K562 (cell line): ENCODE measurements at regions not wholly inside any gene's neighbourhood (a gene's known extent, or its start where the extent isn't known, plus 50 kb on each side); places are given as distances from the start of the nearest gene placed in this dataset.

Source experiments
- ATAC-seq: fragments of 200-7000 bp; cut with Tn5 transposase; 3 replicates; pipeline ENCODE4 v1.9.1; 2020; ENCODE audit warnings: moderate library complexity
- BruUV-seq: library from RNA; stranded (reverse); fragments of 400-500 nt; replicated peaks from 2 replicates; lab custom pipeline; 2021; lab: Mats Ljungman, UMichigan
- CTCF ChIA-PET: fragments of 300-600 bp; formaldehyde crosslinking; extraction: SDS; loops from one replicate; lab custom pipeline; 2021; ENCODE audit warnings: low intra/inter-chr PET ratio; lab: Yijun Ruan, JAX
- POLR2A ChIA-PET: fragments of 300-600, 350-650 bp; sonication (Branson Sonifier 250); formaldehyde crosslinking; extraction: SDS; loops from one replicate; lab custom pipeline; 2021; ENCODE audit warnings: antibody characterized with exemption, inconsistent platforms; lab: Yijun Ruan, JAX
- DNase-seq, 4 experiments: peaks; one replicate each; pipeline versions ENCODE4 v3.0.0 to v3.0.0-alpha.2; 2011 to 2018; ENCODE audit warnings: low spot score in 3 of 4, mixed read lengths in 3 of 4; ENCODE audit errors: extremely low read depth in 1 of 4
- FAIRE-seq: peaks from 2 replicates; lab custom pipeline; 2011; peaks lifted over from hg19 to GRCh38; lab: Jason Lieb, UNC
- H2AFZ ChIP-seq: 2 replicates; pipeline ENCODE4 v1.6.0; 2011; ENCODE audit warnings: low read depth, low read length, control low read depth, inconsistent platforms
- H3K27ac ChIP-seq: fragments of 200-600 bp; 3 replicates; pipeline ENCODE4 v1.8.0; 2011; ENCODE audit warnings: low read depth, mild to moderate bottlenecking, control low read depth, inconsistent platforms, low read length, moderate library complexity, mixed read lengths; ENCODE audit errors: extremely low read depth
- H3K27me3 ChIP-seq, 2 experiments: fragments of 300-600 bp in 1 of 2; 2 replicates in 1 of 2; 3 replicates in 1 of 2; pipeline versions ENCODE4 v1.6.0 to v1.8.0; 2011; ENCODE audit warnings: inconsistent platforms in 2 of 2, low read length in 2 of 2, mild to moderate bottlenecking in 1 of 2, mixed read lengths in 1 of 2, moderate library complexity in 1 of 2; ENCODE audit not compliant: control insufficient read depth in 2 of 2, insufficient read depth in 2 of 2
- H3K36me3 ChIP-seq: fragments of 300-600 bp; 3 replicates; pipeline ENCODE4 v1.8.0; 2011; ENCODE audit warnings: mild to moderate bottlenecking, low read length, inconsistent platforms; ENCODE audit not compliant: control insufficient read depth, insufficient read depth
- H3K4me1 ChIP-seq, 2 experiments: fragments of 200-600 bp in 1 of 2; replicated peaks in 1 of 2; 2 replicates in 1 of 2; 3 replicates in 1 of 2; pipeline versions ENCODE4 v1.5.1 to v1.8.0; 2011; ENCODE audit warnings: inconsistent platforms in 2 of 2, low read length in 2 of 2, mild to moderate bottlenecking in 1 of 2, mixed read lengths in 1 of 2, moderate library complexity in 1 of 2; ENCODE audit not compliant: control insufficient read depth in 2 of 2, insufficient read depth in 2 of 2
- H3K4me2 ChIP-seq: 2 replicates; pipeline ENCODE4 v1.6.1; 2011; ENCODE audit warnings: low read length, control low read depth, inconsistent platforms, mixed read lengths; ENCODE audit not compliant: insufficient read depth
- H3K4me3 ChIP-seq: fragments of 200-600 bp; sonication (generic), shearing (Covaris generic); 2 replicates; pipeline ENCODE4 v1.5.1; 2016; ENCODE audit warnings: control low read depth, inconsistent platforms
- H3K79me2 ChIP-seq: fragments of 200-600 bp; 3 replicates; pipeline ENCODE4 v1.8.0; 2011; ENCODE audit warnings: low read length, inconsistent platforms; ENCODE audit not compliant: control insufficient read depth, insufficient read depth
- H3K9ac ChIP-seq, 2 experiments: 2 replicates each; pipeline versions ENCODE4 v1.6.0 to v1.6.1; 2011; ENCODE audit warnings: low read depth in 2 of 2, low read length in 2 of 2, control low read depth in 1 of 2, inconsistent platforms in 1 of 2, mild to moderate bottlenecking in 1 of 2, mixed read lengths in 1 of 2; ENCODE audit not compliant: insufficient read depth in 1 of 2
- H3K9me1 ChIP-seq: one replicate; pipeline ENCODE4 v1.6.0; 2011; ENCODE audit warnings: inconsistent platforms, mild to moderate bottlenecking, low read length, moderate library complexity; ENCODE audit not compliant: control insufficient read depth, insufficient read depth
- H3K9me3 ChIP-seq: replicated peaks from 2 replicates; pipeline ENCODE4 v1.5.1; 2011; ENCODE audit warnings: low read depth, low read length, inconsistent platforms; ENCODE audit not compliant: control insufficient read depth, insufficient read depth
- H4K20me1 ChIP-seq: replicated peaks from 2 replicates; pipeline ENCODE4 v1.6.1; 2011; ENCODE audit warnings: low read length, inconsistent platforms, mixed read lengths; ENCODE audit not compliant: control insufficient read depth, insufficient read depth
- CCAR2 ChIP-seq: fragments of 200-400 bp; formaldehyde crosslinking; IDR thresholded peaks from 2 replicates; pipeline ENCODE4 v1.6.1; 2017; ENCODE audit warnings: mild to moderate bottlenecking, low read depth, low read length
- CEBPB ChIP-seq: fragments of 450-650 bp; IDR thresholded peaks from 2 replicates; pipeline ENCODE4 v1.6.1; 2016; ENCODE audit warnings: missing genetic modification characterization, missing compliant biosample characterization
- CEBPG ChIP-seq, 3 experiments: fragments of 200-800 bp in 1 of 3; sonication (Bioruptor generic) in 1 of 3; sonication (generic) in 1 of 3; formaldehyde crosslinking in 1 of 3; IDR thresholded peaks in 2 of 3; conservative IDR thresholded peaks in 1 of 3; 2 replicates each; pipeline versions ENCODE4 v1.6.1 to v1.8.0; 2016 to 2022; ENCODE audit warnings: missing compliant biosample characterization in 2 of 3, missing genetic modification characterization in 2 of 3, mild to moderate bottlenecking in 1 of 3, missing genetic modification reagents in 1 of 3
- COPS2 ChIP-seq: fragments of 450-650 bp; conservative IDR thresholded peaks from 2 replicates; pipeline ENCODE4 v1.6.1; 2016; ENCODE audit warnings: mild to moderate bottlenecking, moderate library complexity
- DNMT1 ChIP-seq: fragments of 450-650 bp; IDR thresholded peaks from 2 replicates; pipeline ENCODE4 v1.6.1; 2016; ENCODE audit warnings: antibody characterized with exemption, mild to moderate bottlenecking
- SETDB1 ChIP-seq: IDR thresholded peaks from one replicate; pipeline ENCODE4 v1.6.1; 2012; ENCODE audit warnings: low read length, control low read depth, inconsistent platforms
- SPI1 ChIP-seq: IDR thresholded peaks from 2 replicates; pipeline ENCODE4 v1.6.1; 2011; ENCODE audit warnings: low read depth, low read length, control low read depth, borderline replicate concordance
- TAF7 ChIP-seq: fragments of 450-650 bp; IDR thresholded peaks from 2 replicates; pipeline ENCODE4 v1.6.1; 2016; ENCODE audit warnings: missing genetic modification characterization, missing compliant biosample characterization
- U2AF2 ChIP-seq: fragments of 200-400 bp; formaldehyde crosslinking; optimal IDR thresholded peaks from 2 replicates; pipeline ENCODE3; 2017; ENCODE audit warnings: low read depth, mild to moderate bottlenecking, low read length
- ZC3H11A ChIP-seq: IDR thresholded peaks from 2 replicates; pipeline ENCODE4 v1.6.1; 2012; ENCODE audit warnings: low read depth, low read length, improper control_type of control experiment
- ZNF311 ChIP-seq: fragments of 250-450 bp; sonication (Bioruptor Pico); IDR thresholded peaks from 2 replicates; pipeline ENCODE4 v1.4.0; 2020; ENCODE audit warnings: mild to moderate bottlenecking, moderate library complexity
- ZNF77 ChIP-seq: fragments of 250-450 bp; sonication (Bioruptor Pico); IDR thresholded peaks from 2 replicates; pipeline ENCODE4 v1.5.0; 2020
- WGBS: fragments of 100-300 bp; shearing (Covaris generic); methylation state at CpG from one replicate; pipeline ENCODE4 v1.1.6; 2016; ENCODE audit warnings: low coverage, mixed read lengths; ENCODE audit not compliant: insufficient coverage; ENCODE audit errors: missing lambda C conversion rate; 5-methylcytosine and 5-hydroxymethylcytosine counted together
- in situ Hi-C: fragments of 300-500 bp; cut with MboI; formaldehyde crosslinking; loops from 4 replicates; pipeline ENCODE4 v1.15.0; 2018; ENCODE audit warnings: inconsistent platforms, mixed read lengths
- intact Hi-C: fragments of 100-400 bp; cut with micrococcal nuclease; formaldehyde crosslinking; loops from 2 replicates; pipeline ENCODE4 v1.14.2; 2022
- TF ChIP-seq, protein P1 (sequence below): fragments of 450-650 bp; IDR thresholded peaks from 2 replicates; pipeline ENCODE4 v1.6.1; 2016; ENCODE audit warnings: low read depth, mild to moderate bottlenecking, moderate library complexity
- TF ChIP-seq, protein P2 (sequence below): sonication (generic); formaldehyde crosslinking; IDR thresholded peaks from 2 replicates; pipeline ENCODE4 v1.8.0; 2022; ENCODE audit warnings: missing genetic modification reagents, mild to moderate bottlenecking, moderate library complexity, borderline replicate concordance

DNA sequence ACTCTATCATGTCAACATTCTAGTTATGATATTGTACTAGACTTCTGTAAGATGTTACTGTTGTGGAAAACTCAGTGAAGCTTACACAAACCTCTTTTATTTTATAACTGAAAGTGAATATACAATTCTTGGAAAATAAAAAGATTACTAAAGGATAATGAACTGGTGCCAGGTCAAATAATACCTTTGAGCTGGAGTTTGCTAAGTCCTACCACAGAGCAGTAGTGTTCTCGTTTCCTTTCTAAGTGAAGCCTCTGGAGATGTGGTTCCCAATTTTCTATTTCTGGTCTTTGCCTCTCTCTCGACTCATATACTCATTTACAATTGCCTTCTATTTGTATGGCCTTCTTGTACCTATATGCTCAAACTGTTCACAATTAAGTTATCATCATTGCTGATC is 942.9 kb downstream of the SQOR start:
- no peaks in the 10 kb centered on the region for H3K9me1 ChIP-seq
- 0% methylated on average over 2 of the region's 2 CpGs for WGBS
- no peaks in the 10 kb centered on the region for H3K36me3 ChIP-seq
- no peaks in the 10 kb centered on the region for H3K79me2 ChIP-seq
- DNase-seq (no peak), ATAC-seq (no peak), FAIRE-seq (no peak)
- H2AFZ ChIP-seq = no peak overlapping the region
- H4K20me1 ChIP-seq = no peaks in the 10 kb centered on the region
- no peaks in the 10 kb centered on the region for H3K27me3 ChIP-seq
- POLR2A ChIA-PET = no interaction called here
- no TSS peak for BruUV-seq
- H3K4me3 ChIP-seq = no peak overlapping the region
- H3K4me1 ChIP-seq = no peaks in the 10 kb centered on the region
- no peak overlapping the region for H3K9ac ChIP-seq
- in situ Hi-C loops (no loop called here), intact Hi-C loops (no loop called here)
- no peak overlapping the region for H3K27ac ChIP-seq
- CTCF ChIA-PET = no interaction called here
- H3K9me3 ChIP-seq = peaks cover 2% of the 10 kb centered on the region; the same call in 1 of the 2 replicates
- H3K4me2 ChIP-seq = no peak overlapping the region
- TF ChIP-seq U2AF2 = no peak
- no peak for TF ChIP-seq ZNF311
- TF ChIP-seq COPS2 = no peak
- no peak for TF ChIP-seq TAF7
- no peak for TF ChIP-seq CCAR2
- TF ChIP-seq, protein P1, sequence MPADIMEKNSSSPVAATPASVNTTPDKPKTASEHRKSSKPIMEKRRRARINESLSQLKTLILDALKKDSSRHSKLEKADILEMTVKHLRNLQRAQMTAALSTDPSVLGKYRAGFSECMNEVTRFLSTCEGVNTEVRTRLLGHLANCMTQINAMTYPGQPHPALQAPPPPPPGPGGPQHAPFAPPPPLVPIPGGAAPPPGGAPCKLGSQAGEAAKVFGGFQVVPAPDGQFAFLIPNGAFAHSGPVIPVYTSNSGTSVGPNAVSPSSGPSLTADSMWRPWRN = no peak
- no peak for TF ChIP-seq SETDB1
- TF ChIP-seq CEBPB (tag) = no peak
- TF ChIP-seq CEBPG (CRISPR knock-in tag; IDR thresholded peaks at IDR 0.05) = no peak
- no peak for TF ChIP-seq CEBPG (tag; conservative IDR thresholded peaks at IDR 0.05 in 1 of 2, IDR thresholded peaks at IDR 0.05 in 1 of 2)
- no peak for TF ChIP-seq SPI1
- TF ChIP-seq ZC3H11A = no peak
- TF ChIP-seq, protein P2, sequence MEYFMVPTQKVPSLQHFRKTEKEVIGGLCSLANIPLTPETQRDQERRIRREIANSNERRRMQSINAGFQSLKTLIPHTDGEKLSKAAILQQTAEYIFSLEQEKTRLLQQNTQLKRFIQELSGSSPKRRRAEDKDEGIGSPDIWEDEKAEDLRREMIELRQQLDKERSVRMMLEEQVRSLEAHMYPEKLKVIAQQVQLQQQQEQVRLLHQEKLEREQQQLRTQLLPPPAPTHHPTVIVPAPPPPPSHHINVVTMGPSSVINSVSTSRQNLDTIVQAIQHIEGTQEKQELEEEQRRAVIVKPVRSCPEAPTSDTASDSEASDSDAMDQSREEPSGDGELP (CRISPR knock-in tag) = no peak
- TF ChIP-seq DNMT1 = no peak
- TF ChIP-seq ZNF77 (CRISPR knock-in tag) = no peak
- TF ChIP-seq, all 486 proteins: peak for 0
